Astrocyte (in vitro differentiated cells and primary cell): ENCODE measurements at regions not wholly inside any gene's neighbourhood (a gene's known extent, or its start where the extent isn't known, plus 50 kb on each side); places are given as distances from the start of the nearest gene placed in this dataset.

ENCODE experiments used
- DNase-seq: peaks from one replicate; pipeline ENCODE4 v3.0.0-alpha.2; 2010; ENCODE audit warnings: low read depth
- FAIRE-seq: peaks from 2 replicates; lab custom pipeline; 2011; peaks lifted over from hg19 to GRCh38; lab: Jason Lieb, UNC
- H2AFZ ChIP-seq: 2 replicates; pipeline ENCODE4 v1.6.0; 2012; ENCODE audit warnings: low read depth, low read length, inconsistent platforms
- H3K27ac ChIP-seq: 2 replicates; pipeline ENCODE4 v1.5.1; 2011; ENCODE audit warnings: low read depth, low read length, inconsistent platforms
- H3K27me3 ChIP-seq: 2 replicates; pipeline ENCODE4 v1.6.0; 2011; ENCODE audit warnings: low read length, inconsistent platforms; ENCODE audit not compliant: insufficient read depth
- H3K36me3 ChIP-seq: 2 replicates; pipeline ENCODE4 v1.5.1; 2011; ENCODE audit warnings: low read length, inconsistent platforms; ENCODE audit not compliant: insufficient read depth
- H3K4me1 ChIP-seq: 2 replicates; pipeline ENCODE4 v1.5.1; 2011; ENCODE audit warnings: low read length, inconsistent platforms; ENCODE audit not compliant: insufficient read depth
- H3K4me2 ChIP-seq: 2 replicates; pipeline ENCODE4 v1.6.0; 2012; ENCODE audit warnings: low read length, inconsistent platforms
- H3K4me3 ChIP-seq: 2 replicates; pipeline ENCODE4 v1.5.1; 2011; ENCODE audit warnings: low read depth, mild to moderate bottlenecking, low read length, inconsistent platforms; ENCODE audit not compliant: insufficient read depth
- H3K79me2 ChIP-seq: 2 replicates; pipeline ENCODE4 v1.6.0; 2012; ENCODE audit warnings: mild to moderate bottlenecking, low read length, inconsistent platforms; ENCODE audit not compliant: insufficient read depth
- H3K9ac ChIP-seq: 2 replicates; pipeline ENCODE4 v1.6.0; 2012; ENCODE audit warnings: mild to moderate bottlenecking, low read length, inconsistent platforms
- H3K9me3 ChIP-seq: 2 replicates; pipeline ENCODE4 v1.5.1; 2012; ENCODE audit warnings: low read depth, mild to moderate bottlenecking, low read length, inconsistent platforms; ENCODE audit not compliant: insufficient read depth
- H4K20me1 ChIP-seq: 2 replicates; pipeline ENCODE4 v1.6.0; 2012; ENCODE audit warnings: low read length, inconsistent platforms; ENCODE audit not compliant: insufficient read depth
- H3K27ac Mint-ChIP-seq: one replicate; pipeline ENCODE4 v1.8.0; 2021; ENCODE audit warnings: mild to moderate bottlenecking, mixed read lengths; ENCODE audit not compliant: unreplicated experiment
- H3K27me3 Mint-ChIP-seq: one replicate; pipeline ENCODE4 v1.8.0; 2021; ENCODE audit warnings: low read depth, mixed read lengths; ENCODE audit not compliant: unreplicated experiment
- H3K36me3 Mint-ChIP-seq: one replicate; pipeline ENCODE4 v1.8.0; 2021; ENCODE audit warnings: low read depth, mixed read lengths; ENCODE audit not compliant: unreplicated experiment
- H3K4me1 Mint-ChIP-seq: one replicate; pipeline ENCODE4 v1.8.0; 2021; ENCODE audit warnings: low read depth, mixed read lengths; ENCODE audit not compliant: unreplicated experiment
- H3K4me3 Mint-ChIP-seq: one replicate; pipeline ENCODE4 v1.8.0; 2021; ENCODE audit warnings: mild to moderate bottlenecking, moderate library complexity, mixed read lengths; ENCODE audit not compliant: unreplicated experiment
- H3K9me3 Mint-ChIP-seq: one replicate; pipeline ENCODE4 v1.8.0; 2021; ENCODE audit warnings: mild to moderate bottlenecking, mixed read lengths; ENCODE audit not compliant: unreplicated experiment
- CTCF ChIP-seq: IDR thresholded peaks from 2 replicates; pipeline ENCODE4 v1.5.1; 2011; ENCODE audit warnings: low read depth, mild to moderate bottlenecking, inconsistent platforms, low read length, moderate library complexity; ENCODE audit not compliant: insufficient read depth
- EZH2 ChIP-seq: IDR thresholded peaks from 2 replicates; pipeline ENCODE4 v1.6.1; 2012; ENCODE audit warnings: mild to moderate bottlenecking, low read length, inconsistent platforms; ENCODE audit not compliant: insufficient read depth

- Histone ChIP-seq H3K9me3 (no peaks in the 10 kb centered on the region), H3K27ac (no peak overlapping the region), H3K36me3 (no peaks in the 10 kb centered on the region), H4K20me1 (no peaks in the 10 kb centered on the region), H3K4me1 (no peaks in the 10 kb centered on the region), H3K4me3 (no peak overlapping the region), H3K27me3 (no peaks in the 10 kb centered on the region), H3K79me2 (no peaks in the 10 kb centered on the region), H3K9ac (no peak overlapping the region), H2AFZ (no peak overlapping the region), H3K4me2 (no peak overlapping the region)
- Mint-ChIP-seq H3K27ac (no peak overlapping the region), H3K4me3 (no peak overlapping the region), H3K27me3 (no peaks in the 10 kb centered on the region), H3K4me1 (no peaks in the 10 kb centered on the region), H3K9me3 (peaks cover 8% of the 10 kb centered on the region), H3K36me3 (no peaks in the 10 kb centered on the region)
- FAIRE-seq (no peak), DNase-seq (no peak)
- TF ChIP-seq CTCF (no peak), EZH2 (no peak)
These were observed 108.6 kb upstream of the RAB3GAP2 start for GRCh38 chr1:220380885-220381284.

GRCh38 chr1:220378571-220379302 lies 106.5 kb upstream of the RAB3GAP2 start:
- no peaks in the 10 kb centered on the region for H3K27me3 ChIP-seq
- FAIRE-seq = no peak
- TF ChIP-seq CTCF = no peak
- no peak for TF ChIP-seq EZH2
- H3K36me3 Mint-ChIP-seq = no peaks in the 10 kb centered on the region
- H3K4me3 Mint-ChIP-seq = no peak overlapping the region
- peaks cover 3% of the 10 kb centered on the region for H3K9me3 Mint-ChIP-seq
- H3K79me2 ChIP-seq = no peaks in the 10 kb centered on the region
- H3K4me1 ChIP-seq = no peaks in the 10 kb centered on the region
- no peak overlapping the region for H3K27ac Mint-ChIP-seq
- no peak overlapping the region for H3K27ac ChIP-seq
- H3K36me3 ChIP-seq = no peaks in the 10 kb centered on the region
- H3K27me3 Mint-ChIP-seq = no peaks in the 10 kb centered on the region
- no peaks in the 10 kb centered on the region for H3K4me1 Mint-ChIP-seq
- no peak overlapping the region for H3K9ac ChIP-seq
- no peak for DNase-seq
- H2AFZ ChIP-seq = no peak overlapping the region
- no peaks in the 10 kb centered on the region for H4K20me1 ChIP-seq
- H3K4me2 ChIP-seq = no peak overlapping the region
- no peaks in the 10 kb centered on the region for H3K9me3 ChIP-seq
- H3K4me3 ChIP-seq = no peak overlapping the region

DNA sequence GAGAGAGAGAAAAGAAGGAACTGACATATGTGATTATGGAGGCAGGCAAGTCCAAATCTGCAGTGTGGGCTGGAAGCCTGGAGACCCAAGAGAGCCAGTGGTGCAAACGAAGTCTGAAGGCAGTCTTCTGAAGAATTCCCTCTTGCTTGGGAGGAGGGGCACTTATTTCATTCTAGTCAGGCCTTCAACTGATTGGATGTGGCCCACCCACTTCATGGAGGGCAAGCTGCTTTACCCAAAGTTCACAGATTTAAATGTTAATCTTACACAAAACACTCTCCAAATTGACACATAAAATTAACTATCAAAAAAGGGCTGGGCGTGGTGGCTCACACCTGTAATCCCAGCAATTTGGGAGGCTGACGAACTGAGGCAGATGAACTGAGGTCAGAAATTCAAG lies 103.5 kb upstream of the RAB3GAP2 start:
- H3K27ac Mint-ChIP-seq = no peak overlapping the region
- FAIRE-seq (no peak), DNase-seq (no peak)
- no peaks in the 10 kb centered on the region for H3K9me3 ChIP-seq
- H3K4me3 Mint-ChIP-seq = no peak overlapping the region
- H3K36me3 Mint-ChIP-seq = no peaks in the 10 kb centered on the region
- no peak overlapping the region for H2AFZ ChIP-seq
- TF ChIP-seq EZH2 = no peak
- no peak for TF ChIP-seq CTCF
- no peak overlapping the region for H3K4me3 ChIP-seq
- H3K27me3 Mint-ChIP-seq = peaks cover 3% of the 10 kb centered on the region
- peaks cover under 1% of the 10 kb centered on the region for H3K4me1 Mint-ChIP-seq
- H3K4me1 ChIP-seq = peaks cover 3% of the 10 kb centered on the region
- no peaks in the 10 kb centered on the region for H3K36me3 ChIP-seq
- H3K79me2 ChIP-seq = no peaks in the 10 kb centered on the region
- no peak overlapping the region for H3K27ac ChIP-seq
- no peak overlapping the region for H3K9ac ChIP-seq
- H4K20me1 ChIP-seq = no peaks in the 10 kb centered on the region
- H3K9me3 Mint-ChIP-seq = peaks cover 3% of the 10 kb centered on the region
- no peak overlapping the region for H3K4me2 ChIP-seq
- H3K27me3 ChIP-seq = no peaks in the 10 kb centered on the region
